ENCODE measurements at regions not wholly inside any gene's neighbourhood (a gene's known extent, or its start where the extent isn't known, plus 50 kb on each side); places are given as distances from the start of the nearest gene placed in this dataset.

- CTCF ChIA-PET, result no interaction called here
- no TSS peak for BruUV-seq (replicated peaks)
Measured at GRCh38 chr12:40616383-40616915, 75.8 kb upstream of the CNTN1 start.

GRCh38 chr12:40618636-40619035, 73.6 kb upstream of the CNTN1 start:
- H3K27me3 ChIP-seq (ENCODE audit: insufficient read depth, low read depth), result no peaks in the 10 kb centered on the region
- no peaks in the 10 kb centered on the region for H3K9me3 ChIP-seq (ENCODE audit: insufficient read depth, low read depth)
- no peaks in the 10 kb centered on the region for H3K9me2 ChIP-seq (ENCODE audit: insufficient read depth)
- no TSS peak for BruUV-seq (replicated peaks)
- TF ChIP-seq CTCF (conservative IDR thresholded peaks at IDR 0.05) (no peak), EZH2 (IDR thresholded peaks at IDR 0.05; ENCODE audit: low read depth) (no peak)
- no peak overlapping the region for H3K4me2 ChIP-seq
- H3K36me3 ChIP-seq (ENCODE audit: low read depth), result no peaks in the 10 kb centered on the region
- H3K4me1 ChIP-seq (replicated peaks; ENCODE audit: insufficient read depth), result no peaks in the 10 kb centered on the region
- no peak overlapping the region for H3K4me3 ChIP-seq
- H4K20me1 ChIP-seq (ENCODE audit: insufficient read depth), result no peaks in the 10 kb centered on the region
- intact Hi-C loops (cut with micrococcal nuclease; ENCODE audit: unreplicated experiment), result no loop called here
- no peak for DNase-seq
- no peaks in the 10 kb centered on the region for H3K79me2 ChIP-seq (ENCODE audit: low read depth)
- ChIA-PET CTCF (no interaction called here), POLR2A (ENCODE audit: unreplicated experiment) (no interaction called here)
- H3K27ac ChIP-seq, result no peak overlapping the region
- no peaks in the 10 kb centered on the region for H3F3A ChIP-seq (ENCODE audit: insufficient read depth, low read depth)
- no peak overlapping the region for H2AFZ ChIP-seq

More at GRCh38 chr12:40616383-40616915, 75.8 kb upstream of the CNTN1 start:
- Histone ChIP-seq H4K20me1 (ENCODE audit: insufficient read depth) (no peaks in the 10 kb centered on the region), H2AFZ (no peak overlapping the region), H3K9me2 (ENCODE audit: insufficient read depth) (no peaks in the 10 kb centered on the region), H3K36me3 (ENCODE audit: low read depth) (no peaks in the 10 kb centered on the region), H3K4me1 (replicated peaks; ENCODE audit: insufficient read depth) (no peaks in the 10 kb centered on the region), H3K27me3 (ENCODE audit: insufficient read depth, low read depth) (no peaks in the 10 kb centered on the region), H3K4me3 (no peak overlapping the region), H3K79me2 (ENCODE audit: low read depth) (no peaks in the 10 kb centered on the region), H3K4me2 (no peak overlapping the region), H3K9me3 (ENCODE audit: insufficient read depth, low read depth) (no peaks in the 10 kb centered on the region), H3K27ac (no peak overlapping the region), H3F3A (ENCODE audit: insufficient read depth, low read depth) (no peaks in the 10 kb centered on the region)
- POLR2A ChIA-PET (ENCODE audit: unreplicated experiment), result no interaction called here
- TF ChIP-seq EZH2 (IDR thresholded peaks at IDR 0.05; ENCODE audit: low read depth) (no peak), CTCF (conservative IDR thresholded peaks at IDR 0.05) (no peak)
- no peak for DNase-seq
- intact Hi-C loops (cut with micrococcal nuclease; ENCODE audit: unreplicated experiment), result no loop called here

- Histone ChIP-seq H3K9me2 (ENCODE audit: insufficient read depth) (no peaks in the 10 kb centered on the region), H4K20me1 (ENCODE audit: insufficient read depth) (no peaks in the 10 kb centered on the region), H3K36me3 (ENCODE audit: low read depth) (no peaks in the 10 kb centered on the region), H3K27me3 (ENCODE audit: insufficient read depth, low read depth) (no peaks in the 10 kb centered on the region), H3K27ac (no peak overlapping the region), H3K9me3 (ENCODE audit: insufficient read depth, low read depth) (no peaks in the 10 kb centered on the region), H3K79me2 (ENCODE audit: low read depth) (no peaks in the 10 kb centered on the region), H3K4me3 (no peak overlapping the region), H2AFZ (no peak overlapping the region), H3K4me1 (replicated peaks; ENCODE audit: insufficient read depth) (no peaks in the 10 kb centered on the region), H3K4me2 (no peak overlapping the region), H3F3A (ENCODE audit: insufficient read depth, low read depth) (no peaks in the 10 kb centered on the region)
- CTCF ChIA-PET, result no interaction called here
- no peak for DNase-seq
- TF ChIP-seq CTCF (conservative IDR thresholded peaks at IDR 0.05), result no peak
- no peak for TF ChIP-seq EZH2 (IDR thresholded peaks at IDR 0.05; ENCODE audit: low read depth)
- BruUV-seq (replicated peaks), result no TSS peak
- POLR2A ChIA-PET (ENCODE audit: unreplicated experiment), result no interaction called here
- intact Hi-C loops (cut with micrococcal nuclease; ENCODE audit: unreplicated experiment), result loop anchor here (5.0 kb wide), 1 partner anchor 283 kb away; no protein-coding TSS in a partner anchor
Measured at GRCh38 chr12:40620564-40621019, 71.6 kb upstream of the CNTN1 start.
